Neuronal stem cell (in vitro differentiated cells): ENCODE measurements at regions not wholly inside any gene's neighbourhood (a gene's known extent, or its start where the extent isn't known, plus 50 kb on each side); places are given as distances from the start of the nearest gene placed in this dataset.

Experiments
- DNase-seq: peaks from one replicate; pipeline ENCODE4 v3.0.0-alpha.2; 2013; ENCODE audit warnings: low spot score
- H2AFZ ChIP-seq: one replicate; pipeline ENCODE4 v1.6.1; 2013; ENCODE audit warnings: mild to moderate bottlenecking, low read length, inconsistent platforms
- H2AK5ac ChIP-seq: 2 replicates; pipeline ENCODE4 v1.6.1; 2013; ENCODE audit warnings: low read depth, mild to moderate bottlenecking, inconsistent platforms, low read length, moderate library complexity, mixed read lengths
- H2BK120ac ChIP-seq: 2 replicates; pipeline ENCODE4 v1.6.1; 2013; ENCODE audit warnings: low read depth, mild to moderate bottlenecking, inconsistent platforms, low read length, moderate library complexity, mixed read lengths
- H2BK12ac ChIP-seq: one replicate; pipeline ENCODE4 v1.6.1; 2013; ENCODE audit warnings: low read length, inconsistent platforms
- H2BK15ac ChIP-seq: 2 replicates; pipeline ENCODE4 v1.6.1; 2013; ENCODE audit warnings: mild to moderate bottlenecking, low read length, inconsistent platforms, mixed read lengths
- H2BK5ac ChIP-seq: one replicate; pipeline ENCODE4 v1.6.1; 2013; ENCODE audit warnings: inconsistent platforms, mild to moderate bottlenecking, low read length, moderate library complexity
- H3K14ac ChIP-seq: one replicate; pipeline ENCODE4 v1.6.1; 2013; ENCODE audit warnings: low read length, inconsistent platforms
- H3K18ac ChIP-seq: 2 replicates; pipeline ENCODE4 v1.6.1; 2013; ENCODE audit warnings: low read length, inconsistent platforms
- H3K23ac ChIP-seq: 2 replicates; pipeline ENCODE4 v1.6.1; 2013; ENCODE audit warnings: low read depth, mild to moderate bottlenecking, mixed read lengths, low read length, inconsistent platforms; ENCODE audit not compliant: poor library complexity
- H3K27ac ChIP-seq: replicated peaks from 3 replicates; pipeline ENCODE4 v1.5.1; 2013; ENCODE audit warnings: low read length, inconsistent platforms
- H3K27me3 ChIP-seq, 3 experiments: 2 replicates each; pipeline ENCODE4 v1.6.1; 2013; ENCODE audit warnings: low read length in 3 of 3, mild to moderate bottlenecking in 2 of 3, inconsistent platforms in 1 of 3, low read depth in 1 of 3, mixed read lengths in 1 of 3, moderate library complexity in 1 of 3; ENCODE audit not compliant: control insufficient read depth in 3 of 3, insufficient read depth in 3 of 3
- H3K36me3 ChIP-seq, 2 donors: replicated peaks in 1 of 2; 2 replicates each; pipeline ENCODE4 v1.6.1; 2013; ENCODE audit warnings: low read length in 2 of 2; ENCODE audit not compliant: control insufficient read depth in 2 of 2, insufficient read depth in 2 of 2
- H3K4ac ChIP-seq: 2 replicates; pipeline ENCODE4 v1.6.1; 2013; ENCODE audit warnings: inconsistent platforms, mild to moderate bottlenecking, low read length, moderate library complexity
- H3K4me1 ChIP-seq, 2 donors: 1 replicate in 1 of 2; 2 replicates in 1 of 2; pipeline ENCODE4 v1.6.1; 2013; ENCODE audit warnings: low read length in 2 of 2, low read depth in 1 of 2; ENCODE audit not compliant: control insufficient read depth in 2 of 2, insufficient read depth in 1 of 2
- H3K4me2 ChIP-seq: one replicate; pipeline ENCODE4 v1.6.1; 2013; ENCODE audit warnings: mild to moderate bottlenecking, low read length, inconsistent platforms; ENCODE audit not compliant: insufficient read depth, poor library complexity, severe bottlenecking
- H3K4me3 ChIP-seq, 2 donors: 2 replicates each; pipeline ENCODE4 v1.5.1; 2013; ENCODE audit warnings: low read length in 2 of 2, mild to moderate bottlenecking in 2 of 2, inconsistent platforms in 1 of 2, moderate library complexity in 1 of 2
- H3K79me1 ChIP-seq: one replicate; pipeline ENCODE4 v1.6.1; 2013; ENCODE audit warnings: low read depth, mild to moderate bottlenecking, inconsistent platforms, low read length, moderate library complexity
- H3K9ac ChIP-seq: one replicate; pipeline ENCODE4 v1.6.1; 2013; ENCODE audit warnings: mild to moderate bottlenecking, low read depth, low read length, inconsistent platforms; ENCODE audit not compliant: poor library complexity
- H3K9me3 ChIP-seq, 2 donors: replicated peaks in 1 of 2; 2 replicates each; pipeline versions ENCODE3 to v1.6.1; 2013; ENCODE audit warnings: low read length in 2 of 2, mild to moderate bottlenecking in 2 of 2, inconsistent platforms in 1 of 2, low read depth in 1 of 2, mixed read lengths in 1 of 2, moderate library complexity in 1 of 2; ENCODE audit not compliant: control insufficient read depth in 2 of 2, insufficient read depth in 1 of 2
- H4K8ac ChIP-seq: one replicate; pipeline ENCODE4 v1.6.1; 2013; ENCODE audit warnings: low read depth, mild to moderate bottlenecking, inconsistent platforms, low read length, moderate library complexity
- H4K91ac ChIP-seq: one replicate; pipeline ENCODE4 v1.6.1; 2013; ENCODE audit warnings: low read length, low read depth, mild to moderate bottlenecking, inconsistent platforms; ENCODE audit not compliant: poor library complexity
- WGBS, 2 donors: extraction: QIAGEN DNeasy Blood & Tissue Kit; methylation state at CpG; one replicate each; pipeline ENCODE4 v1.1.7; 2013; ENCODE audit warnings: missing lambda C conversion rate in 2 of 2, mixed read lengths in 1 of 2; ENCODE audit not compliant: insufficient read length in 2 of 2, insufficient replicate concordance in 1 of 2; ENCODE audit errors: extremely low coverage in 2 of 2; 5-methylcytosine and 5-hydroxymethylcytosine counted together

GRCh38 chr12:58656254-58657009 lies 263.9 kb downstream of the LRIG3 start:
- Histone ChIP-seq H3K4me2 (no peak overlapping the region), H3K4me3 (no peak overlapping the region), H3K23ac (no peak overlapping the region), H3K9ac (no peak overlapping the region), H3K9me3 (peaks cover 3% of the 10 kb centered on the region in 2 donors), H2BK12ac (no peak overlapping the region), H2BK5ac (no peak overlapping the region), H2BK120ac (no peak overlapping the region), H4K8ac (no peak overlapping the region), H3K14ac (peak overlapping the region; percentile 25), H2AFZ (no peak overlapping the region), H4K91ac (no peak overlapping the region), H3K27ac (no peak overlapping the region), H3K36me3 (no peaks in the 10 kb centered on the region), H2AK5ac (no peak overlapping the region), H3K18ac (peak overlapping the region; percentile 23), H2BK15ac (no peak overlapping the region), H3K27me3 (no peaks in the 10 kb centered on the region), H3K79me1 (no peaks in the 10 kb centered on the region), H3K4ac (no peak overlapping the region), H3K4me1 (no peaks in the 10 kb centered on the region)
- no peak for DNase-seq
- no CpG with 5 or more reads among the region's 3 CpGs for WGBS, 2 donors

GRCh38 chr12:58657190-58657589 lies 263.1 kb downstream of the LRIG3 start:
- Histone ChIP-seq H3K18ac (no peak overlapping the region), H2BK15ac (no peak overlapping the region), H3K4me1 (no peaks in the 10 kb centered on the region), H3K4me3 (no peak overlapping the region), H2BK12ac (no peak overlapping the region), H4K91ac (no peak overlapping the region), H3K9me3 (peaks cover 3% of the 10 kb centered on the region in 2 donors), H3K27ac (no peak overlapping the region), H3K4me2 (no peak overlapping the region), H2AK5ac (no peak overlapping the region), H3K4ac (no peak overlapping the region), H3K14ac (no peak overlapping the region), H3K36me3 (no peaks in the 10 kb centered on the region), H3K79me1 (no peaks in the 10 kb centered on the region), H2AFZ (no peak overlapping the region), H3K23ac (no peak overlapping the region), H4K8ac (no peak overlapping the region), H2BK5ac (no peak overlapping the region), H3K9ac (no peak overlapping the region), H3K27me3 (no peaks in the 10 kb centered on the region), H2BK120ac (no peak overlapping the region)
- no CpG with 5 or more reads among the region's 1 CpG for WGBS, 2 donors
- DNase-seq = no peak

- Histone ChIP-seq H3K4ac (no peak overlapping the region), H2AK5ac (no peak overlapping the region), H3K27ac (no peak overlapping the region), H3K4me2 (no peak overlapping the region), H2BK15ac (no peak overlapping the region), H4K91ac (no peak overlapping the region), H3K14ac (no peak overlapping the region), H3K9ac (no peak overlapping the region), H2BK120ac (no peak overlapping the region), H2BK5ac (no peak overlapping the region), H3K4me3 (no peak overlapping the region), H3K18ac (no peak overlapping the region), H2BK12ac (no peak overlapping the region), H3K36me3 (no peaks in the 10 kb centered on the region), H3K4me1 (peaks cover 0 to 3% of the 10 kb centered on the region in 2 donors), H3K23ac (no peak overlapping the region), H4K8ac (no peak overlapping the region), H3K9me3 (no peaks in the 10 kb centered on the region), H2AFZ (no peak overlapping the region), H3K79me1 (no peaks in the 10 kb centered on the region), H3K27me3 (no peaks in the 10 kb centered on the region)
- no peak for DNase-seq
- no CpG with 5 or more reads among the region's 2 CpGs for WGBS, 2 donors
These were observed 254.9 kb downstream of the LRIG3 start for GRCh38 chr12:58665375-58665774.

- no peak overlapping the region for H3K4me3 ChIP-seq
- H3K4ac ChIP-seq = no peak overlapping the region
- H2BK5ac ChIP-seq = no peak overlapping the region
- peaks cover 0 to 2% (median 0%) of the 10 kb centered on the region in 3 experiments for H3K27me3 ChIP-seq
- no peak overlapping the region for H3K23ac ChIP-seq
- H3K4me1 ChIP-seq = peaks cover 0 to 3% of the 10 kb centered on the region in 2 donors
- no peak overlapping the region for H3K14ac ChIP-seq
- no peak overlapping the region for H3K18ac ChIP-seq
- no peak overlapping the region for H2BK15ac ChIP-seq
- no peak overlapping the region for H2BK120ac ChIP-seq
- H2BK12ac ChIP-seq = no peak overlapping the region
- no peak overlapping the region for H3K9ac ChIP-seq
- no peaks in the 10 kb centered on the region for H3K36me3 ChIP-seq
- no peak overlapping the region for H4K91ac ChIP-seq
- no peak for DNase-seq
- H3K4me2 ChIP-seq = no peak overlapping the region
- no peak overlapping the region for H4K8ac ChIP-seq
- H2AK5ac ChIP-seq = no peak overlapping the region
- WGBS, 2 donors = no CpG with 5 or more reads among the region's 3 CpGs
- no peaks in the 10 kb centered on the region for H3K9me3 ChIP-seq
- no peak overlapping the region for H3K27ac ChIP-seq
- H2AFZ ChIP-seq = no peak overlapping the region
- no peaks in the 10 kb centered on the region for H3K79me1 ChIP-seq
These were observed 252.1 kb downstream of the LRIG3 start for GRCh38 chr12:58668233-58668632.
